A673 (cell line): ENCODE measurements at regions not wholly inside any gene's neighbourhood (a gene's known extent, or its start where the extent isn't known, plus 50 kb on each side); places are given as distances from the start of the nearest gene placed in this dataset.

Source experiments
- BruUV-seq: library from RNA; stranded (reverse); fragments of 400-500 nt; replicated peaks from 2 replicates; lab custom pipeline; 2021; lab: Mats Ljungman, UMichigan
- CTCF ChIA-PET: fragments of 300-600 bp; sonication (Branson Sonifier 250); formaldehyde crosslinking; loops from one replicate; lab custom pipeline; 2022; ENCODE audit warnings: antibody characterized with exemption; lab: Charles Lee
- POLR2A ChIA-PET: fragments of 300-600 bp; sonication (Branson Sonifier 250); formaldehyde crosslinking; loops from one replicate; lab custom pipeline; 2022; ENCODE audit warnings: antibody characterized with exemption; ENCODE audit not compliant: low non-redundant PET; lab: Charles Lee
- DNase-seq: peaks from one replicate; pipeline ENCODE4 v3.0.0-alpha.2; 2015; ENCODE audit warnings: low spot score
- H3K27ac ChIP-seq: fragments of 200-600 bp; sonication (generic); 2 replicates; pipeline ENCODE4 v1.5.1; 2016; ENCODE audit warnings: mixed run types, low read depth, mild to moderate bottlenecking, mixed read lengths, antibody characterized with exemption, low read length; ENCODE audit not compliant: poor library complexity, severe bottlenecking
- H3K27me3 ChIP-seq: fragments of 200-600 bp; sonication (generic); replicated peaks from 2 replicates; pipeline ENCODE4 v1.6.1; 2017; ENCODE audit warnings: mixed run types, low read depth, mild to moderate bottlenecking, mixed read lengths, antibody characterized with exemption, low read length; ENCODE audit not compliant: insufficient read depth, poor library complexity
- H3K36me3 ChIP-seq: fragments of 200-600 bp; sonication (generic); 2 replicates; pipeline ENCODE4 v1.6.1; 2016; ENCODE audit warnings: mixed run types, mild to moderate bottlenecking, mixed read lengths, antibody characterized with exemption, low read length; ENCODE audit not compliant: insufficient read depth, poor library complexity, severe bottlenecking
- H3K4me1 ChIP-seq: fragments of 200-600 bp; sonication (generic); 2 replicates; pipeline ENCODE4 v1.6.1; 2017; ENCODE audit warnings: mixed run types, mild to moderate bottlenecking, mixed read lengths, antibody characterized with exemption, low read length; ENCODE audit not compliant: insufficient read depth, poor library complexity, severe bottlenecking
- H3K4me3 ChIP-seq: fragments of 200-600 bp; sonication (generic); 2 replicates; pipeline ENCODE4 v1.5.1; 2016; ENCODE audit warnings: low read depth, mixed run types, mild to moderate bottlenecking, mixed read lengths, low read length; ENCODE audit not compliant: poor library complexity, severe bottlenecking
- H3K9me3 ChIP-seq: fragments of 200-600 bp; sonication (generic); 2 replicates; pipeline ENCODE4 v1.6.1; 2016; ENCODE audit warnings: mixed run types, low read depth, mild to moderate bottlenecking, mixed read lengths, antibody characterized with exemption, low read length; ENCODE audit not compliant: poor library complexity, severe bottlenecking
- CTCF ChIP-seq: fragments of 300-800, 200-600 bp; sonication (generic); conservative IDR thresholded peaks from 2 replicates; pipeline ENCODE4 v1.5.1; 2017; ENCODE audit warnings: low read depth, mild to moderate bottlenecking, antibody characterized with exemption, low read length, moderate library complexity, mixed read lengths
- EZH2 ChIP-seq: fragments of 200-600 bp; sonication (generic); IDR thresholded peaks from 2 replicates; pipeline ENCODE4 v1.6.1; 2017; ENCODE audit warnings: borderline replicate concordance, low read depth, mild to moderate bottlenecking, mixed read lengths, antibody characterized with exemption, low read length; ENCODE audit not compliant: poor library complexity, severe bottlenecking
- intact Hi-C: fragments of 100-400 bp; cut with micrococcal nuclease; formaldehyde crosslinking; loops from one replicate; pipeline ENCODE4 v1.10.0; 2022; ENCODE audit not compliant: unreplicated experiment

GRCh38 chr9:86586144-86586494 lies 231.9 kb upstream of the TUT7 start:
- no peak for DNase-seq
- CTCF ChIA-PET = no interaction called here
- Histone ChIP-seq H3K9me3 (no peaks in the 10 kb centered on the region), H3K27ac (peak overlapping the region; percentile 21), H3K4me1 (peaks cover 23% of the 10 kb centered on the region), H3K27me3 (no peaks in the 10 kb centered on the region), H3K4me3 (no peak overlapping the region), H3K36me3 (no peaks in the 10 kb centered on the region)
- intact Hi-C loops = no loop called here
- POLR2A ChIA-PET = no interaction called here
- TF ChIP-seq EZH2 (no peak), CTCF (no peak)
- no TSS peak for BruUV-seq

- no peak overlapping the region for H3K4me3 ChIP-seq
Measured at GRCh38 chr9:86585422-86586143, 231.4 kb upstream of the TUT7 start.

GRCh38 chr9:86580688-86581087 lies 226.5 kb upstream of the TUT7 start:
- POLR2A ChIA-PET = no interaction called here

More at GRCh38 chr9:86585422-86586143, 231.4 kb upstream of the TUT7 start:
- Histone ChIP-seq H3K9me3 (no peaks in the 10 kb centered on the region), H3K27me3 (no peaks in the 10 kb centered on the region), H3K4me1 (peaks cover 28% of the 10 kb centered on the region), H3K27ac (peak overlapping the region; percentile 21), H3K36me3 (no peaks in the 10 kb centered on the region)
- BruUV-seq = no TSS peak
- DNase-seq = no peak
- ChIA-PET POLR2A (no interaction called here), CTCF (no interaction called here)
- TF ChIP-seq EZH2 (no peak), CTCF (no peak)
- intact Hi-C loops = no loop called here

More at GRCh38 chr9:86580688-86581087, 226.5 kb upstream of the TUT7 start:
- H3K36me3 ChIP-seq = no peaks in the 10 kb centered on the region
- CTCF ChIA-PET = interaction anchor here (0.5 kb wide), 1 partner anchor 56 kb away, joined by 3 read pairs; no protein-coding TSS in a partner anchor
- no peak for TF ChIP-seq CTCF
- TF ChIP-seq EZH2 = no peak
- no peak overlapping the region for H3K4me3 ChIP-seq
- no TSS peak for BruUV-seq
- H3K27ac ChIP-seq = peak overlapping the region; percentile 21
- no peak for DNase-seq
- intact Hi-C loops = no loop called here
- peaks cover 52% of the 10 kb centered on the region for H3K4me1 ChIP-seq
- H3K27me3 ChIP-seq = no peaks in the 10 kb centered on the region
- H3K9me3 ChIP-seq = no peaks in the 10 kb centered on the region
